Astrocyte (in vitro differentiated cells and primary cell): ENCODE measurements at regions not wholly inside any gene's neighbourhood (a gene's known extent, or its start where the extent isn't known, plus 50 kb on each side); places are given as distances from the start of the nearest gene placed in this dataset.

ENCODE experiments used
- DNase-seq: peaks from one replicate; pipeline ENCODE4 v3.0.0-alpha.2; 2010; ENCODE audit warnings: low read depth
- FAIRE-seq: peaks from 2 replicates; lab custom pipeline; 2011; peaks lifted over from hg19 to GRCh38; lab: Jason Lieb, UNC
- H2AFZ ChIP-seq: 2 replicates; pipeline ENCODE4 v1.6.0; 2012; ENCODE audit warnings: low read depth, low read length, inconsistent platforms
- H3K27ac ChIP-seq: 2 replicates; pipeline ENCODE4 v1.5.1; 2011; ENCODE audit warnings: low read depth, low read length, inconsistent platforms
- H3K27me3 ChIP-seq: 2 replicates; pipeline ENCODE4 v1.6.0; 2011; ENCODE audit warnings: low read length, inconsistent platforms; ENCODE audit not compliant: insufficient read depth
- H3K36me3 ChIP-seq: 2 replicates; pipeline ENCODE4 v1.5.1; 2011; ENCODE audit warnings: low read length, inconsistent platforms; ENCODE audit not compliant: insufficient read depth
- H3K4me1 ChIP-seq: 2 replicates; pipeline ENCODE4 v1.5.1; 2011; ENCODE audit warnings: low read length, inconsistent platforms; ENCODE audit not compliant: insufficient read depth
- H3K4me2 ChIP-seq: 2 replicates; pipeline ENCODE4 v1.6.0; 2012; ENCODE audit warnings: low read length, inconsistent platforms
- H3K4me3 ChIP-seq: 2 replicates; pipeline ENCODE4 v1.5.1; 2011; ENCODE audit warnings: low read depth, mild to moderate bottlenecking, low read length, inconsistent platforms; ENCODE audit not compliant: insufficient read depth
- H3K79me2 ChIP-seq: 2 replicates; pipeline ENCODE4 v1.6.0; 2012; ENCODE audit warnings: mild to moderate bottlenecking, low read length, inconsistent platforms; ENCODE audit not compliant: insufficient read depth
- H3K9ac ChIP-seq: 2 replicates; pipeline ENCODE4 v1.6.0; 2012; ENCODE audit warnings: mild to moderate bottlenecking, low read length, inconsistent platforms
- H3K9me3 ChIP-seq: 2 replicates; pipeline ENCODE4 v1.5.1; 2012; ENCODE audit warnings: low read depth, mild to moderate bottlenecking, low read length, inconsistent platforms; ENCODE audit not compliant: insufficient read depth
- H4K20me1 ChIP-seq: 2 replicates; pipeline ENCODE4 v1.6.0; 2012; ENCODE audit warnings: low read length, inconsistent platforms; ENCODE audit not compliant: insufficient read depth
- H3K27ac Mint-ChIP-seq: one replicate; pipeline ENCODE4 v1.8.0; 2021; ENCODE audit warnings: mild to moderate bottlenecking, mixed read lengths; ENCODE audit not compliant: unreplicated experiment
- H3K27me3 Mint-ChIP-seq: one replicate; pipeline ENCODE4 v1.8.0; 2021; ENCODE audit warnings: low read depth, mixed read lengths; ENCODE audit not compliant: unreplicated experiment
- H3K36me3 Mint-ChIP-seq: one replicate; pipeline ENCODE4 v1.8.0; 2021; ENCODE audit warnings: low read depth, mixed read lengths; ENCODE audit not compliant: unreplicated experiment
- H3K4me1 Mint-ChIP-seq: one replicate; pipeline ENCODE4 v1.8.0; 2021; ENCODE audit warnings: low read depth, mixed read lengths; ENCODE audit not compliant: unreplicated experiment
- H3K4me3 Mint-ChIP-seq: one replicate; pipeline ENCODE4 v1.8.0; 2021; ENCODE audit warnings: mild to moderate bottlenecking, moderate library complexity, mixed read lengths; ENCODE audit not compliant: unreplicated experiment
- H3K9me3 Mint-ChIP-seq: one replicate; pipeline ENCODE4 v1.8.0; 2021; ENCODE audit warnings: mild to moderate bottlenecking, mixed read lengths; ENCODE audit not compliant: unreplicated experiment
- CTCF ChIP-seq: IDR thresholded peaks from 2 replicates; pipeline ENCODE4 v1.5.1; 2011; ENCODE audit warnings: low read depth, mild to moderate bottlenecking, inconsistent platforms, low read length, moderate library complexity; ENCODE audit not compliant: insufficient read depth
- EZH2 ChIP-seq: IDR thresholded peaks from 2 replicates; pipeline ENCODE4 v1.6.1; 2012; ENCODE audit warnings: mild to moderate bottlenecking, low read length, inconsistent platforms; ENCODE audit not compliant: insufficient read depth

GRCh38 chr13:51167393-51168191, 54.6 kb upstream of the FAM124A start:
- TF ChIP-seq CTCF (no peak), EZH2 (no peak)
- no peak for DNase-seq
- Histone ChIP-seq H3K9ac (no peak overlapping the region), H4K20me1 (no peaks in the 10 kb centered on the region), H2AFZ (no peak overlapping the region), H3K4me1 (no peaks in the 10 kb centered on the region), H3K36me3 (no peaks in the 10 kb centered on the region), H3K4me2 (no peak overlapping the region), H3K27me3 (peaks cover 14% of the 10 kb centered on the region), H3K4me3 (no peak overlapping the region), H3K9me3 (no peaks in the 10 kb centered on the region), H3K79me2 (no peaks in the 10 kb centered on the region), H3K27ac (no peak overlapping the region)
- Mint-ChIP-seq H3K27ac (no peak overlapping the region), H3K4me3 (no peak overlapping the region), H3K9me3 (peaks cover 4% of the 10 kb centered on the region), H3K27me3 (peaks cover 55% of the 10 kb centered on the region), H3K4me1 (peaks cover 10% of the 10 kb centered on the region), H3K36me3 (no peaks in the 10 kb centered on the region)
- FAIRE-seq: no peak

GRCh38 chr13:51162701-51163100, 51.6 kb upstream of the C13orf42 start:
- no peak overlapping the region for H3K4me2 ChIP-seq
- H3K27ac Mint-ChIP-seq: no peak overlapping the region
- H3K27me3 Mint-ChIP-seq: peaks cover 9% of the 10 kb centered on the region
- no peaks in the 10 kb centered on the region for H3K36me3 ChIP-seq
- peaks cover 19% of the 10 kb centered on the region for H3K4me1 Mint-ChIP-seq
- H3K79me2 ChIP-seq: no peaks in the 10 kb centered on the region
- DNase-seq (no peak), FAIRE-seq (no peak)
- H3K36me3 Mint-ChIP-seq: no peaks in the 10 kb centered on the region
- H3K4me3 ChIP-seq: no peak overlapping the region
- TF ChIP-seq EZH2: no peak
- no peak for TF ChIP-seq CTCF
- H3K9ac ChIP-seq: no peak overlapping the region
- H3K9me3 Mint-ChIP-seq: no peaks in the 10 kb centered on the region
- no peaks in the 10 kb centered on the region for H3K9me3 ChIP-seq
- no peak overlapping the region for H2AFZ ChIP-seq
- H3K27ac ChIP-seq: no peak overlapping the region
- no peaks in the 10 kb centered on the region for H4K20me1 ChIP-seq
- no peak overlapping the region for H3K4me3 Mint-ChIP-seq
- H3K4me1 ChIP-seq: no peaks in the 10 kb centered on the region
- H3K27me3 ChIP-seq: peaks cover 6% of the 10 kb centered on the region
